Heart left ventricle (tissue), 16 donors: ENCODE measurements at regions not wholly inside any gene's neighbourhood (a gene's known extent, or its start where the extent isn't known, plus 50 kb on each side); places are given as distances from the start of the nearest gene placed in this dataset.

ENCODE experiments used
- ATAC-seq, 4 donors: fragments of 200-7000 bp; cut with Tn5 transposase; one replicate each; pipeline ENCODE4 v1.9.1; 2020 to 2022; ENCODE audit warnings: moderate library complexity in 4 of 4, mild to moderate bottlenecking in 3 of 4, moderate number of reproducible peaks in 1 of 4
- DNase-seq, 5 donors: peaks; one replicate each; pipeline ENCODE4 v3.0.0-alpha.2; 2020
- H3K27ac ChIP-seq, 12 donors: fragments of 200-600 bp; sonication (generic) in 4 of 12; one replicate each; pipeline versions ENCODE4 v1.5.0 to v1.8.0; 2016 to 2022; ENCODE audit warnings: mild to moderate bottlenecking in 2 of 12
- H3K27me3 ChIP-seq, 9 donors: fragments of 200-600 bp; sonication (generic) in 2 of 9; one replicate each; pipeline versions ENCODE4 v1.5.1 to v1.8.0; 2016 to 2022; ENCODE audit warnings: mild to moderate bottlenecking in 3 of 9
- H3K36me3 ChIP-seq, 9 donors: fragments of 200-600 bp; sonication (generic) in 2 of 9; one replicate each; pipeline versions ENCODE4 v1.5.0 to v1.8.0; 2018 to 2022; ENCODE audit warnings: mild to moderate bottlenecking in 2 of 9
- H3K4me1 ChIP-seq, 12 donors: fragments of 200-600 bp; sonication (generic) in 4 of 12; one replicate each; pipeline versions ENCODE4 v1.5.0 to v1.8.0; 2016 to 2022; ENCODE audit warnings: mild to moderate bottlenecking in 3 of 12
- H3K4me3 ChIP-seq, 12 donors: fragments of 200-600 bp; sonication (generic) in 4 of 12; one replicate each; pipeline versions ENCODE4 v1.5.0 to v1.8.0; 2017 to 2022; ENCODE audit warnings: mild to moderate bottlenecking in 9 of 12, moderate library complexity in 4 of 12
- H3K9me3 ChIP-seq, 12 donors: fragments of 200-600 bp; sonication (generic) in 4 of 12; one replicate each; pipeline versions ENCODE4 v1.5.0 to v1.8.0; 2016 to 2022; ENCODE audit warnings: mild to moderate bottlenecking in 1 of 12
- CTCF ChIP-seq, 12 donors: fragments of 200-600 bp; sonication (generic) in 4 of 12; IDR thresholded peaks; one replicate each; pipeline versions ENCODE4 v1.5.0 to v1.8.0; 2018 to 2022; ENCODE audit warnings: antibody characterized with exemption in 12 of 12, mild to moderate bottlenecking in 5 of 12
- POLR2A ChIP-seq, 2 donors: fragments of 450-650 bp; IDR thresholded peaks; one replicate each; pipeline ENCODE4 v1.6.1; 2017; ENCODE audit warnings: antibody characterized with exemption in 2 of 2, mild to moderate bottlenecking in 2 of 2, moderate library complexity in 2 of 2
- WGBS, 4 donors: extraction: QIAGEN DNeasy Blood & Tissue Kit in 2 of 4; methylation state at CpG; one replicate each; pipeline versions ENCODE4 v1.1.5 to v1.1.7; 2013 to 2018; 5-methylcytosine and 5-hydroxymethylcytosine counted together
- intact Hi-C, 10 donors: fragments of 100-400 bp; cut with DNase I; formaldehyde crosslinking; loops; one replicate each; pipeline versions ENCODE4 v1.11.1 to v1.14.2; 2022
- donor health status: ischemic (EF 13 %, LVEDD 7.1; RV severe dilation, severe dysfunction).
- donor health status: healthy with polysubstance abuse.
- donor health status: DM: no; HTN: yes; CAD: no.
- donor health status: DM: no; HTN: no; CAD: no.
- donor health status: ischemic (EF 25% LVEDD 6.9; RV normal size, moderate dysfunction).
- donor health status: ischemic (EF 25% LVEDD 5.7; RV mildly dilated, moderate dysfunction).
- donor health status: healthy.
- donor health status: DM: yes; HTN: yes; CAD: no.
- donor health status: ischemic (EF 35%, LVEDD 5.7; RV mildly dilated, moderate dysfunction).
- donor health status: nonischemic (EF 11% LVEDD 7.7; RV severe dilation, severe dysfunction).
- donor health status: DM: yes; HTN: yes; CAD: no.
- donor health status: PGD.
- donor health status: ischemic (EF 29% LVEDD 5.4; RV normal size, mild dysfunction).
- donor health status: nonischemic (EF 23%, LVEDD 6.1; RV moderate dilation, normal function).

DNA sequence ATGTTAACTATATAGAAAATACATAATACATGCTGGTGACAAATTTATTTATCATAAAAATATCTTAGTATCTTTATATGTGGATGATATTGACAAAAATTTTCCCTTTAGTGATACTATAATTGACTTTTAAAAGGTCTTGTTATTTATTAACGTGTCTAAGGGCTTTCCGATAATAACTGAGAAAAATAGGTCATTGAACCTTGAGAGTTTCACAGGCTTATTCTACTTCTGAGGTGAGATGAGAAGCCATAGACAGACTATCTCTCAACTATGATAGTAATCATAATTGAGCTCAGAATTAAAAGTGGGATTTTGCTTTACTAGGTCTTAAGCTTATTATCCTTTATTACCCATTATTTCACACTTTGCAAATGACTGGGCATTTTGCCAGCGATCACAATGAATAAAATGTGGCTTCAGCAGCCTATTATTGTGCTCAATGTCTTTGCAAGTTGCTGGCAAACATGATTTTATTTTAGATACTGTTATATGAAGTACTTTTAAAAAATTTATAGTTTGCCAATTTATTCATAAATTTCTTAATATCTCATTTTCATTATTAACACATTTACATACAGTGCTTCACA lies 574.5 kb downstream of the ZWINT start:
- H3K9me3 ChIP-seq: peaks cover 0 to 11% (median 0%) of the 10 kb centered on the region in 12 donors
- H3K4me3 ChIP-seq: no peak overlapping the region
- TF ChIP-seq CTCF (IDR thresholded peaks at IDR 0.05) (no peak), POLR2A (IDR thresholded peaks at IDR 0.05) (no peak)
- no peaks in the 10 kb centered on the region for H3K36me3 ChIP-seq
- no peaks in the 10 kb centered on the region for H3K4me1 ChIP-seq
- H3K27ac ChIP-seq: no peak overlapping the region
- intact Hi-C loops: no loop called here
- WGBS, 4 donors: 78 to 82% (median 79%) methylated on average over 3 of the region's 3 CpGs
- ATAC-seq: no peak
- DNase-seq: no peak
- no peaks in the 10 kb centered on the region for H3K27me3 ChIP-seq

DNA sequence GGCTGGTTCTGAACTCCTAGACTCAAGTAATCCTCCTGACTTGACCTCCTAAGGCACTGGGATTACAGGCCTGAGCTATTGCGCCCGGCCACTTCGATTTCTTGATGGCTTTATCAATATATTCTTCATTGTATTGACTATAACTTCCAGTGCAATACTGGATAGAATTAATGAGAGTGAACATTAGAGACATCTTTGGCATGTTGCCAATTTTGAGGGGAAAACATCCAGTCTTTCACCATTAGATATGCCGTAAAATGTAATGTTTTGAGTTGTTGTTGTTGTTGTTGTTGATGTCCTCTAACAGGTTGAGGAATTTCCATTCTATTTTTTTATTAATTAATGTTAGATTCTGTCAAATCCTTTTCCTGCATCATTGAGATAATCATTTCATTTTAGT lies 578.9 kb downstream of the ZWINT start:
- H3K4me1 ChIP-seq: no peaks in the 10 kb centered on the region
- 81 to 89% (median 84%) methylated on average over 4 of the region's 4 CpGs for WGBS, 4 donors
- H3K27me3 ChIP-seq: no peaks in the 10 kb centered on the region
- TF ChIP-seq CTCF (IDR thresholded peaks at IDR 0.05) (no peak), POLR2A (IDR thresholded peaks at IDR 0.05) (no peak)
- ATAC-seq (no peak), DNase-seq (no peak)
- H3K9me3 ChIP-seq: no peaks in the 10 kb centered on the region
- no peaks in the 10 kb centered on the region for H3K36me3 ChIP-seq
- intact Hi-C loops: no loop called here
- H3K4me3 ChIP-seq: no peak overlapping the region
- no peak overlapping the region for H3K27ac ChIP-seq

DNA sequence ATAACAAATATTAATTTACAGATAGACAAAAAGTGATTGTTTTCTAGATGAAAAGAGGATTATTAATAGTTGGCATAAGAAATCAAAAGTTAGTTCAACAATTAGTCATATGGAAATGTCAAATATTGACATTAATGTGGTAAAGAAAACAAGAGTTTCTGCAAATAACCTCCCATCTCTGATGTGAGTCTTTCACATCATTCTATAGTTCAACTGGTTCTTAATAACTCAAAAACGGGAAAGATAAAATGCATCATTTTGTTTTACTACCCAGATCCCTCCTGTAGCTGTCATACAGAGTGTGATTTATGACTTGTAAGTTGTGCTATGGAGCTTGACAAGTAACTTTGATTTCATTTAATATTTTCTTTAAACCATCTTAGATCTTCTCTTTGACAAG lies 594.8 kb downstream of the ZWINT start:
- Histone ChIP-seq H3K27ac (no peak overlapping the region), H3K4me3 (no peak overlapping the region), H3K36me3 (no peaks in the 10 kb centered on the region), H3K9me3 (no peaks in the 10 kb centered on the region), H3K4me1 (no peaks in the 10 kb centered on the region), H3K27me3 (no peaks in the 10 kb centered on the region)
- TF ChIP-seq CTCF (IDR thresholded peaks at IDR 0.05) (no peak), POLR2A (IDR thresholded peaks at IDR 0.05) (no peak)
- no peak for ATAC-seq
- 52 to 69% (median 61%) methylated on average over 1 of the region's 1 CpG for WGBS, 4 donors
- intact Hi-C loops: no loop called here
- DNase-seq: no peak

DNA sequence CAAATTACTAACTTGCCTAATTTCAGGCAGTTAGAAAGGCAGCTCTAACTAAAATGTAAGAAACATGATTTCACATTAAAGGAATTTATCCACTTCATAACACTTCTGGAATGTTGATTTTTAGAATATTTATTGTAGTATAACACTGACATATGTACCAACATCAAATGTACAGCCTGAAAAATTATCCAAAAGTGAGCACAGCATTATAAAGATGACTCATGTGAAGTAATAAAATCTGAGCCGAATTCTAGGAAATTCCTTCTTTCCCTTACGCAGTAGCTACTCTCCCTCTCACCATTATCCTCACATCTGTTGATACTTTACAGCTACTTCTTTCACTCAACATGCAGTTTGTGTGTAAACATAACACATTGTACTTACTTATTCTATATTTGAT lies 610.6 kb downstream of the ZWINT start:
- Histone ChIP-seq H3K4me3 (no peak overlapping the region), H3K4me1 (no peaks in the 10 kb centered on the region), H3K9me3 (no peaks in the 10 kb centered on the region), H3K27me3 (no peaks in the 10 kb centered on the region), H3K27ac (no peak overlapping the region), H3K36me3 (no peaks in the 10 kb centered on the region)
- intact Hi-C loops: no loop called here
- no peak for ATAC-seq
- DNase-seq: no peak
- 65 to 86% (median 79%) methylated on average over 2 of the region's 2 CpGs for WGBS, 4 donors
- TF ChIP-seq CTCF (IDR thresholded peaks at IDR 0.05) (no peak), POLR2A (IDR thresholded peaks at IDR 0.05) (no peak)
